ENCODE measurements at regions not wholly inside any gene's neighbourhood (a gene's known extent, or its start where the extent isn't known, plus 50 kb on each side); places are given as distances from the start of the nearest gene placed in this dataset.
"Not testable (repeated sequence)": the region's sequence is repeated elsewhere in the genome, so short reads cannot be mapped to it uniquely, and the experiment has no call there.

GRCh38 chr6:113366505-113366904 is 490.6 kb upstream of the MARCKS start:
- no peaks in the 10 kb centered on the region for H3K4me1 ChIP-seq
- ATAC-seq (no peak), DNase-seq (no peak)
- H3K9me3 ChIP-seq = no peaks in the 10 kb centered on the region
- no peak overlapping the region for H3K4me3 ChIP-seq
- H3K27ac ChIP-seq = no peak overlapping the region
- no peaks in the 10 kb centered on the region for H3K36me3 ChIP-seq
- no peaks in the 10 kb centered on the region for H3K27me3 ChIP-seq (ENCODE audit: low read depth)
- intact Hi-C loops (cut with DNase I) = no loop called here
- no peak for TF ChIP-seq CTCF (IDR thresholded peaks at IDR 0.05)

GRCh38 chr6:113370508-113371502 is 486.3 kb upstream of the MARCKS start:
- ATAC-seq (no peak), DNase-seq (no peak)
- H3K27me3 ChIP-seq (ENCODE audit: low read depth) = no peaks in the 10 kb centered on the region
- intact Hi-C loops (cut with DNase I) = no loop called here
- H3K4me1 ChIP-seq = no peaks in the 10 kb centered on the region
- H3K27ac ChIP-seq = no peak overlapping the region
- no peaks in the 10 kb centered on the region for H3K9me3 ChIP-seq
- TF ChIP-seq CTCF (IDR thresholded peaks at IDR 0.05) = no peak
- no peak overlapping the region for H3K4me3 ChIP-seq
- no peaks in the 10 kb centered on the region for H3K36me3 ChIP-seq

- H3K4me1 ChIP-seq; ATAC-seq; H3K4me3 ChIP-seq; H3K27me3 ChIP-seq (ENCODE audit: low read depth); DNase-seq; H3K9me3 ChIP-seq; H3K27ac ChIP-seq; H3K36me3 ChIP-seq; intact Hi-C loops (cut with DNase I): not testable (repeated sequence)
Measured at GRCh38 chr6:113375466-113375865, 481.7 kb upstream of the MARCKS start.

- H3K9me3 ChIP-seq = no peaks in the 10 kb centered on the region
- no peaks in the 10 kb centered on the region for H3K36me3 ChIP-seq
- TF ChIP-seq CTCF (IDR thresholded peaks at IDR 0.05) = no peak
- DNase-seq = no peak
- no peak for ATAC-seq
- H3K27me3 ChIP-seq (ENCODE audit: low read depth) = no peaks in the 10 kb centered on the region
- H3K4me1 ChIP-seq = no peaks in the 10 kb centered on the region
- no peak overlapping the region for H3K27ac ChIP-seq
- intact Hi-C loops (cut with DNase I) = no loop called here
- H3K4me3 ChIP-seq = no peak overlapping the region
Measured at GRCh38 chr6:113375950-113376846, 480.9 kb upstream of the MARCKS start.

GRCh38 chr6:113376847-113377165 is 480.3 kb upstream of the MARCKS start:
- no peaks in the 10 kb centered on the region for H3K27me3 ChIP-seq (ENCODE audit: low read depth)
- no peaks in the 10 kb centered on the region for H3K9me3 ChIP-seq
- DNase-seq (no peak), ATAC-seq (no peak)
- no peaks in the 10 kb centered on the region for H3K4me1 ChIP-seq
- no peak overlapping the region for H3K27ac ChIP-seq
- intact Hi-C loops (cut with DNase I) = no loop called here
- H3K36me3 ChIP-seq = no peaks in the 10 kb centered on the region
- TF ChIP-seq CTCF (IDR thresholded peaks at IDR 0.05) = no peak
- H3K4me3 ChIP-seq = no peak overlapping the region
